ENCODE measurements at regions not wholly inside any gene's neighbourhood (a gene's known extent, or its start where the extent isn't known, plus 50 kb on each side); places are given as distances from the start of the nearest gene placed in this dataset.

DNA sequence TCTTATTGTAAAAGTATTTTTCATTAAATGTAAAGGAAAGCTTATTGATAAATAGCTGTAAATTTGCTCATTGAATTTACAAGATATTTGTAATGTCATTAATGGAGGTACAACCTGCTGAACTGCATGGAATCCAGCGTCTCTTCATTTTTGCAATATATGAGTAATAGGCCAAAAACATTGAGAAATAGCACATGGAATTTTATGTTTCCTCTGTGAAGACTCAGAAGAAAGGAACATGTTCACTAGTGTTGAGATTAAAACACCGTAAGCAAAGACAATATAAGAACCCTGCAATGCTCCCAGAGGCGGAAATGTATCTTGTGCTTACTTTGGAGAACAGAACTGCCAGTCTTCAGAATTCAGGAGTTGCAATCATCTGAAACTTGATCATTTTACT, 167.6 kb downstream of the ALDH1A2 start:
- H3K27me3 ChIP-seq (ENCODE audit: control insufficient read depth, insufficient read depth, low read length): no peaks in the 10 kb centered on the region
- TF ChIP-seq, protein P1, sequence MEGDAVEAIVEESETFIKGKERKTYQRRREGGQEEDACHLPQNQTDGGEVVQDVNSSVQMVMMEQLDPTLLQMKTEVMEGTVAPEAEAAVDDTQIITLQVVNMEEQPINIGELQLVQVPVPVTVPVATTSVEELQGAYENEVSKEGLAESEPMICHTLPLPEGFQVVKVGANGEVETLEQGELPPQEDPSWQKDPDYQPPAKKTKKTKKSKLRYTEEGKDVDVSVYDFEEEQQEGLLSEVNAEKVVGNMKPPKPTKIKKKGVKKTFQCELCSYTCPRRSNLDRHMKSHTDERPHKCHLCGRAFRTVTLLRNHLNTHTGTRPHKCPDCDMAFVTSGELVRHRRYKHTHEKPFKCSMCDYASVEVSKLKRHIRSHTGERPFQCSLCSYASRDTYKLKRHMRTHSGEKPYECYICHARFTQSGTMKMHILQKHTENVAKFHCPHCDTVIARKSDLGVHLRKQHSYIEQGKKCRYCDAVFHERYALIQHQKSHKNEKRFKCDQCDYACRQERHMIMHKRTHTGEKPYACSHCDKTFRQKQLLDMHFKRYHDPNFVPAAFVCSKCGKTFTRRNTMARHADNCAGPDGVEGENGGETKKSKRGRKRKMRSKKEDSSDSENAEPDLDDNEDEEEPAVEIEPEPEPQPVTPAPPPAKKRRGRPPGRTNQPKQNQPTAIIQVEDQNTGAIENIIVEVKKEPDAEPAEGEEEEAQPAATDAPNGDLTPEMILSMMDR (IDR thresholded peaks at IDR 0.05; ENCODE audit: insufficient read depth, low read length, poor library complexity, severe bottlenecking): no peak
- no peak overlapping the region for H3K4me3 ChIP-seq (ENCODE audit: low read depth, low read length)
- no peaks in the 10 kb centered on the region for H3K36me3 ChIP-seq (ENCODE audit: control insufficient read depth, insufficient read depth, low read length)
- DNase-seq (ENCODE audit: low read depth): no peak

DNA sequence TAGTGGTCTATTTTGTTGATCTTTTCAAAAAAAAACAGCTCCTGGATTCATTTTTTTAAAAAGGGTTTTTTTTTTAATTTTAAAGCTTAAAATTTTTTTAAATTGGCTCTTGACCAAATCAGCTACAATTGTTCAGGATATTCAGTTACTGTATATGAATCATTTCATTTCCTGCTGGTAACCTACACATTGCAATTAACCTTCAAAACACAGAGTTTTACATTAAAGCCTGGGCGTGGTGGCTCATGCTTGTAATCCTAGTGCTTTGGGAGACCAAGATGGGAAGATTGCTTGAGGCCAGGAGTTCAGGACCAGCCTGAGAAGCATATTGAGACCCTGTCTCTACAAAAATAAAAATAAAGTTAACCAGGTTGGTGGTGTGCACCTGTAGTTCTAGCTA, 163.4 kb downstream of the ALDH1A2 start:
- H3K27me3 ChIP-seq (ENCODE audit: control insufficient read depth, insufficient read depth, low read length): no peaks in the 10 kb centered on the region
- no peaks in the 10 kb centered on the region for H3K36me3 ChIP-seq (ENCODE audit: control insufficient read depth, insufficient read depth, low read length)
- no peak overlapping the region for H3K4me3 ChIP-seq (ENCODE audit: low read depth, low read length)
- TF ChIP-seq, protein P1 (IDR thresholded peaks at IDR 0.05; ENCODE audit: insufficient read depth, low read length, poor library complexity, severe bottlenecking): no peak
- DNase-seq (ENCODE audit: low read depth): no peak
